C4-2B (cell line): ENCODE measurements at regions not wholly inside any gene's neighbourhood (a gene's known extent, or its start where the extent isn't known, plus 50 kb on each side); places are given as distances from the start of the nearest gene placed in this dataset.

Experiments used
- H3K27ac ChIP-seq: fragments of 450-650 bp; 2 replicates; pipeline ENCODE4 v1.5.1; 2017
- CTCF ChIP-seq: fragments of 450-650 bp; conservative IDR thresholded peaks from 2 replicates; pipeline ENCODE4 v1.5.1; 2017; ENCODE audit warnings: mild to moderate bottlenecking
- ZFX ChIP-seq: fragments of 450-650 bp; IDR thresholded peaks from 2 replicates; pipeline ENCODE4 v1.6.1; 2017

GRCh38 chr12:40614923-40615322, 77.3 kb upstream of the CNTN1 start:
- TF ChIP-seq CTCF (no peak), ZFX (no peak)
- H3K27ac ChIP-seq = no peak overlapping the region

GRCh38 chr12:40615590-40615989, 76.6 kb upstream of the CNTN1 start:
- H3K27ac ChIP-seq = no peak overlapping the region
- no peak for TF ChIP-seq ZFX
- no peak for TF ChIP-seq CTCF

- H3K27ac ChIP-seq = no peak overlapping the region
- no peak for TF ChIP-seq CTCF
- no peak for TF ChIP-seq ZFX
Observed at GRCh38 chr12:40616383-40616915, 75.8 kb upstream of the CNTN1 start.

DNA sequence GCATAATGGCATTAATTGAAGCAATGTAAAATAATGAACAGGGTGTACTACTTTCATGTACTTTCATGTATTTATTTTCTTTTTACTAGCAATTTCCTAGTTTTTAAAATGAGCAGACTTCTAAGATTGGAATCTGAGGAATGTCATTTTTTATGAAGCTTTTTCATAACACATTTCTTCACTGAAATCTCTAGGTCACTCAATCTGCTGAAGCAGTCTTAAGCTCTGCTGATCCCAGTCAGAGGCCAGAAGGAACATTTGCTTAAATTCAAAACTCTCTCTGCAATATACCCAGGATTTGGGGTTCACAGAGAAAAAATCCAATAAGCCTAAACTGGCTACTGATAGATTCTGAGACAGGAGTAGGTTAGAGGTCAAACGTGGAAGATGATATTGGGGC, 73.6 kb upstream of the CNTN1 start:
- no peak for TF ChIP-seq ZFX
- TF ChIP-seq CTCF = no peak
- no peak overlapping the region for H3K27ac ChIP-seq

DNA sequence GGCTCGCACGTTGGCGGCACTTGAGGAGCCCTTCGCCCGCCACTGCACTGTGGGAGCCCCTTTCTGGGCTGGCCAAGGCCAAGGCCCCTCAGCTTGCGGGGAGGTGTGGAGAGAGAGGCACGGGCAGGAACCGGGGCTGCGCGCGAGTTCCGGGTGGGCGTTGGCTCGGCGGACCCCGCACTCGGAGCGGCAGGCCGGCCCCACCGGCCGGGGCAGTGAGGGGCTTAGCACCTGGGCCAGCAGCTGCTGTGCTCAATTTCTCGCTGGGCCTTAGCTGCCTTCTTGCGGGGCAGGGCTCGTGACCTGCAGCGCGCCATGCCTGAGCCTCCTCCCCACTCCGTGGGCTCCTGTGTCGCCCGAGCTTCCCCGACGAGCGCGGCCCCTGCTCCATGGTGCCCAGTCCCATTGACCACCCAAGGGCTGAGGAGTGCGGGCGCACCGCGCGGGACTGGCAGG, 71.6 kb upstream of the CNTN1 start:
- H3K27ac ChIP-seq = no peak overlapping the region
- TF ChIP-seq CTCF = no peak
- TF ChIP-seq ZFX = no peak

DNA sequence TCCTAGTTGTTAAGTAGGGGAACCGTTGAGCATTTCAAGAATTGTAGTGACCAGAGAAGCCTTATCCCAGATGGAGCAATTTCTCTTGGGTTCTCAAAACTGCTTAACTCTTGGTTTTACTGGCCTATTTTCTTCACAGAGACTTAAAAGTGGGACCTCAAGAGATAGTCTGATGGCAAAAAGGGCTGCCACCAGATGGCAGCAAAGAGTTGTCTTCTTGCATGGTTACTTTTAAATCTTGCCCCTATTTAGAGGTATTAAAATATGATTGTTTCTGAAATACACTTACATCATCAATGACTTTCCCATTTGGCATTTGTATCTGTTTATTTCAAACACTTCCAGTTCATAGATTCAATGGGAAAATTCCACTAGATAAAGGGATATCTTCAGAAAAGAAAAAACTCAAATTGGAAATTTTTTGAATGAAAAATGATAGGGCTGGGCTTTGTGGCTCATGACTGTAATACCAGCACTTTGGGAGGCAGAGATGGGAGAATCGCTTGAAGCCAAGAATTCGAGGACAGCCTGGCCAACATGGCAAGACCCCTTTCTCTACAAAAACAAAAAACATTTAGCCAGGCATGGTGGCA, 69.9 kb upstream of the CNTN1 start:
- no peak overlapping the region for H3K27ac ChIP-seq
- TF ChIP-seq CTCF (peak; percentile 87), ZFX (no peak)

DNA sequence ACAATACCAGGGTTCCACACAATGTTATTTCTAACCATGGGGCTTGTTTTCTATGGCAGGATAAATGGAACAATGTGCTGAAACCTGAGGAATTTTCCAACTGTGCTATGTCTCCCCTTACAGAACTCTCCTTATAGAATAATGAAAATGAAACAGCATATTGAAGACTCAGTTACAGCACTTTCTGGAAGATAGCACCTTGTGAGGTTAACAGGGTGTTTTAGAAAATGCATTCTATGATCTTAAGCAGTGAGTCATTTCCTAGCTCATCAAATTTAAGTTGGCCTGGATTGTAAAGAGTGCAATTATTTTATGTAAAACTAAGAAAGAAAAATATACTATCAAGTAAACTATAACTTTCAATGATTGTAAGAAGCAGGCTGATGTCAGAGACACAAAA, 60.1 kb upstream of the CNTN1 start:
- no peak for TF ChIP-seq CTCF
- no peak for TF ChIP-seq ZFX

More for the DNA sequence above, 60.1 kb upstream of the CNTN1 start:
- H3K27ac ChIP-seq = no peak overlapping the region
